Left lobe of liver (tissue), 2 donors: ENCODE measurements at regions not wholly inside any gene's neighbourhood (a gene's known extent, or its start where the extent isn't known, plus 50 kb on each side); places are given as distances from the start of the nearest gene placed in this dataset.
"Not testable (repeated sequence)": the region's sequence is repeated elsewhere in the genome, so short reads cannot be mapped to it uniquely, and the experiment has no call there.

Experiments used
- ATAC-seq: fragments of 200-7000 bp; cut with Tn5 transposase; one replicate; pipeline ENCODE4 v1.9.1; 2020; ENCODE audit warnings: mild to moderate bottlenecking, moderate library complexity
- DNase-seq: peaks from one replicate; pipeline ENCODE4 v3.0.0-alpha.2; 2020; ENCODE audit warnings: low spot score
- donor health status: DM: no; HTN: no; CAD: no; lungs with moderate emphysema.
- donor health status: DM: no; HTN: yes; CAD: no.

DNA sequence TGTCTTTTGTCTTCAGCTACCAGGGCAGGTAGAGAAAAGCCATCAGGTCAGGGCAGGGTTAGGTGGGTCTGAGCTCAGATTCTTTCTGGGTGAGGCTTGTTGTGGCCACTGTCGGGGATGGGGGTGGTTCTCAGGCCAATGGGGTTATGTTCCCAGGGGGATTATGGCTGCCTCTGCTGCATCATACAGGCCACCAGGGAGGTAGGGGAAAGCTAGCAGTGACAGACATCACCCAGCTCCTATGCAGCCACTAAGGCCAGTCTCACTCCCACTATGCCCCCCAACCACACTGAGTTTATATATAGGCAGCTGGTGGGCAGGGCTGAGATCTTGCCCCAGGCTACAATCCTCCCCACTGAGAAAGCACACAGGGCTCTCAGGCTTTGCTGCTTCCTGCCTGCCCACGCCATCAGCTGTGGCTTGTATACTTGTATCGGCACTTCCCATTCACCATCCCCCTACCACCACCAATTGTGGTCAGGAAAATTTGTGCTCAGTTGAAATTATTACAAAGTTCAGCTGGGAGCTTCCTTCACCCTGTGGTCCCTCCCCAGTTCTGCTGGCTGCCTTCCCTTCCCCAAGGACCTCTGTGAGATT lies 72.6 kb upstream of the PTPN13 start:
- DNase-seq (no peak), ATAC-seq (no peak)

DNA sequence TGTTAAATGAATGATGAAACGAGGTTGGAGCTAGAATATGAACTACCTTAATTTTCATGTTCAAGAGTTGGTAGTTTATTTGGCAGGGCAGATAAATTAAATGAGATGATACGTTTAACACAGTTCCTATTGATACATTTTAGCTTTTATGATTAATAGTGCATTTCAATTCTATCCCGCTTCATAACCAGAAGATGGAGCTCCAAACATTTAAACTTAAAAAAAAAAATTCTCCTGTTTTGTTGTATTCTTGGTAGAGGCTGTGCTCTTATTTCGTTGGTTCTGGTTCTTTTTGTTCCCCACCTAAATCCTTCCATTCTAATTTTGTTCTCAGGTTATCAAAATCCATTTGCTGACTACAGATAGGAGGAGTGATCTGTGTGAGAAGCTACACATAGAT lies 71.8 kb upstream of the PTPN13 start:
- ATAC-seq: no peak
- DNase-seq: no peak

DNA sequence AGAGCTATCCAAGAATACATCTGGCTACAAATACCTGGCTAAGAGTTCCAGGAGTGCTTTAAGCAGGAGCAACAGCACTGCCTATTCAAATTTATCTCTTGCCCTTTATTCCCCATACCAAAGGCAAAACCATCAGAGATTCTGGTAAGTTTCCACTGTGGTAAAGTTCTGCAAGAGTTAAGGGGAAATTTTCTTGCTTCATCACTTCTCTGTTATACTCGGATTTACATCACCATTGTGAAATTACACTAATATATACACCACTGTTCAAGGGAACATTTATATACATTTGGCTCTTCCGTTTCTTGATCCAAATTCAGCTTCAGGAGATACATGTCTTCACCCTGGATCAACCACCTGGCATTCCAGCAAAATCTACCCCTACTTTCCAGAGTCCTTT lies 70.8 kb upstream of the PTPN13 start:
- DNase-seq (no peak), ATAC-seq (no peak)

DNA sequence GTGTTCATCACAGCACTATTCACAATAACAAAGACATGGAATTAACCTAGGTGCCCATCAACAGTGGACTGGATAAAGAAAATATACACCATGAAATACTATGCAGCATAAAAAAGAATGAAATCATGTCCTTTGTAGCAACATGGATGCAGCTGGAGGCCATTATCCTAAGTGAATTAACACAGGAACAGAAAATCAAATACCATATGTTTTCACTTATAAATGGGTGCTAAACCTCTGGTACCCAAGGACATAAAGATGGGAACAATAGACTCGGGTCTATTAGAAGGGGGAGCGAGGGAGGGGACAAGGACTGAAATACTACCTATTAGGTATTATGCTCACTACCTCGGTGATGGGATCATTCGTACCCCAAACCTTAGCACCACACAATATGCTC lies 66.4 kb upstream of the PTPN13 start:
- ATAC-seq, DNase-seq: not testable (repeated sequence)

DNA sequence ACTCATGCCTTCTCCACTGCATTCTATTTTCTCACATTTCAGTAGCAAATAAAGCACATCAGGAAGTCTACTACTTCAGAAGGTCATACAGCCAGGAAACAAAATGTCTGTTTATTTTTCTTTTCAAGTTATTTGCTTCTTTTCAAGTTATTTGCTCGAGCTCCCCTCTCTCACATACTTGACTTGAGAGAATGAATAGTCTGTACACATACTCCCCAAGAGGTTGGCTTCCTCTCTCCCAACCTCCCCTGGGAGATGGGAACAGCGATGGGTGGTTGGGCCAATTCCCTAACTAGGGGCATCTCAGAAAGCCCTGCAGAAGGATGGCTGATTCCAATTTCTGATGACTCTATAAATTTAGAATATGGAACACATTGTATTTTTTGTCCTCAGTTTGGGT lies 64.7 kb upstream of the PTPN13 start:
- no peak for ATAC-seq
- no peak for DNase-seq

DNA sequence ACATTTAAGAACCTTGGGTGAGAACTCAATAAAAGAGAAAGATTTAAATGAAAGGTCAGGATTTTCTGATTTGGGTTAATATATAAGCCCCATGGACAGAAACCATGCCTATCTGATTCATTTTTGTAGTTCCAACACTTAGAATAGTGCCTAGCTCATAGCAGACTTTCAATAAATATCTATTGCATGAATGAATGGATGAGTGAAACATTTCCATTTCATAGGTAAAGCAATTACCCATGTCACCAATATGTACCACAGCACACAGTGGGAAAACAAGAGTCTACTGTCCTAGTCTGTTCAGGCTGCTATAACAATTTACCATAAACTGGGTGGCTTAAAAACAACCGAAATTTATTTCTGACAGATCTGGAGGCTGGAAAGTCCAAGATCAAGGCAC lies 63.9 kb upstream of the PTPN13 start:
- no peak for ATAC-seq
- no peak for DNase-seq

DNA sequence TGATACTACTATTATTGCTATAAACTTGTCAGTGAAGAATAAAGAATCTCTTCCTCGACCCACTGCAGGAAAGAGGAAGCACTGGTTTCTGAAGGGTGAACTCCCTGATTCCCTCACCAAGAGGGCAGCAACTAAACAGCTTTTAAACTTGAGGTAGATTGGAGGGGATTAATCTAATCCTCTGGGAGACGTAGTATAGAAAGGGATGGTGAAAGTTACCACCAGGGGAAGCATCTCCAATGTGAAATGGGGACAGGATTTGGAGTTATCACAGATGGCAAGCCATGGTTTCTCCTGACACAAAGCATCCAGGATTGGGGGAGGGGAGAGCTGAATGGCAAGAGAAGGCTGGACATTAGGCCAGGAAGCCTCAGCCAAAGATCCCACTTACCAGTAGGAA lies 62.7 kb upstream of the PTPN13 start:
- DNase-seq (no peak), ATAC-seq (no peak)

DNA sequence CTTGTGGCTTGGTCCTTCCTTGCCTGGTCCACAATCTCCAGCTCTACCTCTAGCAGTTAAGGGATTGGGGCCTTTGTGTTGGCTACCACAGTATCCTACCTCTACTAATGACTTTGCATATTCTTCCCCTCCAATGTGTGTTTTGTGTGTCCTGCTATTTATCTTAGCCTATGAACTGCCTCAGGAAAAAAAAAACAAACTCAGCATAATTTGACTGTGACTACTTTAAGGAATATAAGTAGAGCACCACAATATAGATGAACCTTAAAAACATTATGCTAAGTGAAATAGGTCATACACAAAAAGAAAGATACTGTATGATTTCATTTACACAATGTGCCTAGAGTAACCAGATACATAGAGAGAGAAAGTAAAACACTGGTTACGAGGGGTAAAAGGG lies 61.3 kb upstream of the PTPN13 start:
- no peak for ATAC-seq
- DNase-seq: no peak

DNA sequence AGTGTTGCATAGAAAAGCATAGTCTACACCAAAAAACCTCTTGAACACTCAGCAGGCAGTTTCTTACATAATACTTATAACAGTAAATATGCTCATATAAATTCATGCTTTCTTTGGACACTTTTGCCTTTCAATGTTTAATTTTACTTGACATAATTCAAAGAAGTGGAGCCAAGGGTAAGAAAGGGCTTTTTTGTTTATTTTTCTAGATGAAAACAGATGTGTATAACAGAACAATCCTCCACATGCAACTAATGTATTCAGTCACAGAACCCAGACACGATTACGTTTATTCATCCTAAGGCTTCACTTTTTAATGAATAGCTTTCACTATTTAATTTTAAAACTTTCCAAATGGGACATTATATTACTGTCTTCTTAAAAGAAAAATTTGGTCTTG lies 58.0 kb upstream of the PTPN13 start:
- no peak for ATAC-seq
- DNase-seq: no peak

DNA sequence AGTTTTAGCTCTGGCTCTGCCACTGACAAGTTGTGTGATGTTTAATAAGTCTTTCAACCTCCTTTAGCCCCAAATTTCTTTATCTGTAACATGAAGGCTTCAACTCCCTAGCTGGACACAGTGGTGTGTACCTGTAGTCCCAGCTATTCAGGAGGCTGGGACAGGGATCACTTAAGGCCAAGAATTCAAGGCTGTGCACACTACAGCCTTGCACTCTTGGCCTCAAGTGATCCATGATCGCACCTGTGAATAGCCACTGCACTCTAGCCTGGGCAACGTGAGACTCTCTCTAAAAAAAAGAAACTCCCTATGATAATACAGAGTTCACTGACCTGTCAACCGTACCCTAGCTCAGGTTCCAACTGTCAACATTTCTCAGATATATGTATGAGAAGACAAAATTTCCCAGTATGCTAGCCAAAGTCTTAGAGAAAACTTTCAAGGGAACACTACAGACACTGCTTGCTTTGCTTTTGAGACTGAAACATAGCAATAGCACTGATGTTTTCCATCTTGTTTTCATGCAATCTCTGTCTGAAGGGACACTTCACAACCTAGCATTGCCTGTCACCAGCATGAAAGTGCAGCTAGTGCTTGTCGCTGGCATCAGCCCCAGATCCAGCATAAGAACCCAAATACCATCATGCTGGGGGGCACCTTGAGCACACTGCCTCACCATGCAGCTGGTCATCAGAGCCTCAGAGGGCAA lies 51.6 kb upstream of the PTPN13 start:
- DNase-seq: no peak
- no peak for ATAC-seq

DNA sequence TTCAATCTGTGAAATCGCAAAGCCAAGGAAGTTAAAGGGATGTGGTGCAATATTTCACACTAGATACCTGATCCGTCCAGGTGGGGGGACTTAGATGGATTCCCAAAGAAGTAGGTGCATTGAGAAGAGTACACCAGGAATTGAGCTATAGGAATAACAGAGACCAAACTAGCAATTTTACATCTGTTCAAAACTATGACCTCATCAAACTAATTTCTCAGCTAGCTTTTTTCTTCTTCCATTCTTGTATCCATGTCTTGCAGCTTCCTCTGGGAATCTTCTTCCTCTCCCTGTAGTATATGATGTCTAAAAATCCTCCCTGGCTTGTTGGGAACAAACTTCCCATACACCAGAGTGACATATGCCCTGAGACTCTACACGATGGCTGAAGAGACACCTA lies 51.0 kb upstream of the PTPN13 start:
- DNase-seq (no peak), ATAC-seq (no peak)

DNA sequence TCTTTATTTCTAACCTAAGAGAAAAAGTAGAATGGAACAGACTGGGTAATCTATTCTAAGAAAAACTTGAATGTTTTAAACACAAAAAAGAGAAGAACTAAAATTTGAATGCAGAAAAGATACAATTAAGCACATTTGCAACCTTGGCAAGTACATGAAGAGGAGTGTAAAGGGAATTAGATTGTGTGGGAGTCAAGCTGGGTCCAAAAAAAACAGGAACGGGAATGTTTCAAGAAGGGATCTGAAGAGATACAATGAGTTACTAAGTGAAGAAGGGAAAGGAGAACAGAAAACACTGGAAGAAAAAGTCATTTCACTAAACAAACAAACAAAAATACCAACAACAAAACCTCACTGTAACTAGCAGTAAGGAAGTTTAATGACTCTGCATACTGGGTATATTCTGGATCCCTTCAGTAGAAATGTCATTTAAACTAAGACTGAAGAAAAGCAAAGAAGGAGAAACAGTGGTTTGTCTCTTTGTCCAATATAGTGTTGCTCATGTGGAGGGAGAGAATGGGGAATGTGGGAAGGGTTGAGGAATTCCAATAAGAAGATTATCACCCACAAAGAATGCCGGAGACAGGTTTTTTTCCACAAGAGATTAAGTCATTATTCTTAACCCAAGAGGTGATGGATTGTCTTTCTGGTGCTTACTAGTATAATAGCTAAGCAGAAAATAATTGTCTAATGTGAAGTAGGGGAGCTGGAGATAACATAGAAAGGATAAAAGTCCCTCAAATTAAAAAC lies 50.4 kb upstream of the PTPN13 start:
- ATAC-seq (no peak), DNase-seq (no peak)

DNA sequence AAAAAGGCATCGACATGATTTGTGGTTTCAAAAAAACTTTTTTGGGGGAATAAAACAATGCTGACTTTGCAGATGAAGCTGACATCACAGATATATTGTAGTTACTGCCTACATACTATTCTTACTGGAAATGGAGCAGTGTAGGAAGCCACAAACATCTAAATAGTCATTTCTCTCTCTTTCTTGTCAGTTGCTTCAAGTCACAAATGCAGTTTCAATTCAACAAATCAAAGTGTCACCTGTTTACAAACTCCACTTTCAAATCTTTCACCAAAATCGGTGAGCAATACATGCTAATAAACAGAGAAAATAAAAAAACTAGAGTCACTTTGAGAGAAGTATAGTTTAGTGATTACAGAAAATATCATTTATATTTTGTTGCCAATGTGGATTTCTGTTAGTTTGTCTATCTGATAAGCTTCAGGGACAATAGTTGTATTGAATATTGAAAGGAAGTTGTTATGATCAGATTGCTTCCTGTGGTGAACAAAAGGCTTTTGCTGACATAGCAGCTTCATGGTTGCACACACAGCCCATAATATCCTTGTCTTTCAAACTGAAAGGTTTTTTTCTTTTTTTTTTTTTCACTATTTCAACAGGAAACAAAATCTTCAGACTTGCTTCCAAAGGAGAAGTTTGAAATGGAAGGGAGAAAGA lies 49.7 kb upstream of the PTPN13 start:
- ATAC-seq: no peak
- no peak for DNase-seq
